ENCODE measurements at regions not wholly inside any gene's neighbourhood (a gene's known extent, or its start where the extent isn't known, plus 50 kb on each side); places are given as distances from the start of the nearest gene placed in this dataset.

DNA sequence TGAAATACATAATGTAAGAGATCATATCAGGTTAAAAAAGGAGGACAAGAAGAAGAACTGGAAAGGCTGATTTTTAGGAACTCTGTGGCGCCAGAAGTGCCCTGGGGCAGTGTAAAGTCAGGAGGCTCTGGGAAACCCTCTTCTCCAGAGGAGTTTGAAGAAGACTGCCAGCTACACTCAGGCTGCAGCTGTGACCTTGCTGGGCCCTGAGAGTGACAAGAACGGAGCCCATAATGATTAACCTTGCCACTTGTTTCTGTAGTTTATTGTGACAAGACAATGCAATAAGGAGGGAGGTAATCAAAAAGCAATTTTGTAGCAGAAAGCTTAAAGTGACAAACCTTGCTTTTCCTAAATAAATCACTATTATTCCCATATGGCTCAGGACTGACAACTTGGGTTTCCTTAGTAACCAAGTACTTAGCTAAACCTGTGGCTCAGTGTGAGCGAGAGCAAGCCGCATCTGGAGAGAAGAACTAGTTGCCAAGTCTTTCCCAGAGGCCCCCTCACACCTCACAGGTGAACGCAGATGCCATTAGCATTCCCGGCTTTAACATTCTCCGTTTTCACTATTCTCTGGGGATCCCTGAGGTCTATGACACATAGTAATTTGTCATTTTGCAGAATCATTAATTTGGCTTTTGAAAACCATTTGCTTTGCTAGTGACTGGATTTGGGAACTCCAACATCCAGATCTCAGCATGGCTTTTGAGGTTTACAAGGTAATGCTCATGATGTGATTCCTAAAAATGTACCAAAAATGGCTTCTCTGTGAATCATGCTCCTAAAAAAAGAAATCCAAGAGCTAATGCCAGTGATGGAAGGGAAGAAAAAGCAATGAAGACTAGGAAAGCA lies 115.9 kb downstream of the OMA1 start:
- Histone ChIP-seq H3K9me3 (no peaks in the 10 kb centered on the region), H4K20me1 (ENCODE audit: insufficient read depth) (no peaks in the 10 kb centered on the region), H3K36me3 (replicated peaks in 1 of 2; ENCODE audit: control insufficient read depth in 1 of 2, insufficient read depth in 2 of 2, low read length in 1 of 2) (no peaks in the 10 kb centered on the region), H2AFZ (ENCODE audit: low read depth) (no peak overlapping the region), H3K9ac (no peak overlapping the region), H3K4me1 (ENCODE audit: control insufficient read depth in 1 of 2, insufficient read depth in 2 of 2, low read depth in 1 of 2, low read length in 1 of 2) (peaks cover 8 to 23% of the 10 kb centered on the region in 2 experiments; a peak in 3 of 4 replicates), H3F3A (replicated peaks; ENCODE audit: insufficient read depth) (peaks cover 7% of the 10 kb centered on the region), H3K4me2 (no peak overlapping the region), H3K27ac (ENCODE audit: low read depth in 2 of 2, low read length in 1 of 2) (no peak overlapping the region), H3K79me2 (ENCODE audit: insufficient read depth) (no peaks in the 10 kb centered on the region), H3K27me3 (ENCODE audit: insufficient read depth) (no peaks in the 10 kb centered on the region), H3K4me3 (ENCODE audit: low read depth in 2 of 2, low read length in 1 of 2) (no peak overlapping the region), H3K9me2 (no peaks in the 10 kb centered on the region)
- CTCF ChIA-PET, result no interaction called here
- TF ChIP-seq SIN3A (IDR thresholded peaks at IDR 0.05; ENCODE audit: borderline replicate concordance, low read depth, low read length) (no peak), CHD2 (IDR thresholded peaks at IDR 0.05; ENCODE audit: low read length, partially characterized antibody) (no peak), JUND (IDR thresholded peaks at IDR 0.05) (no peak), RAD21 (IDR thresholded peaks at IDR 0.05; ENCODE audit: low read length) (no peak), FOXM1 (IDR thresholded peaks at IDR 0.05; ENCODE audit: low read depth) (no peak), ELF1 (IDR thresholded peaks at IDR 0.05) (no peak)
- TF ChIP-seq, protein P1, sequence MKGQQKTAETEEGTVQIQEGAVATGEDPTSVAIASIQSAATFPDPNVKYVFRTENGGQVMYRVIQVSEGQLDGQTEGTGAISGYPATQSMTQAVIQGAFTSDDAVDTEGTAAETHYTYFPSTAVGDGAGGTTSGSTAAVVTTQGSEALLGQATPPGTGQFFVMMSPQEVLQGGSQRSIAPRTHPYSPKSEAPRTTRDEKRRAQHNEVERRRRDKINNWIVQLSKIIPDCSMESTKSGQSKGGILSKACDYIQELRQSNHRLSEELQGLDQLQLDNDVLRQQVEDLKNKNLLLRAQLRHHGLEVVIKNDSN (IDR thresholded peaks at IDR 0.05; ENCODE audit: borderline replicate concordance, low read depth), result no peak
- TF ChIP-seq, protein P2, sequence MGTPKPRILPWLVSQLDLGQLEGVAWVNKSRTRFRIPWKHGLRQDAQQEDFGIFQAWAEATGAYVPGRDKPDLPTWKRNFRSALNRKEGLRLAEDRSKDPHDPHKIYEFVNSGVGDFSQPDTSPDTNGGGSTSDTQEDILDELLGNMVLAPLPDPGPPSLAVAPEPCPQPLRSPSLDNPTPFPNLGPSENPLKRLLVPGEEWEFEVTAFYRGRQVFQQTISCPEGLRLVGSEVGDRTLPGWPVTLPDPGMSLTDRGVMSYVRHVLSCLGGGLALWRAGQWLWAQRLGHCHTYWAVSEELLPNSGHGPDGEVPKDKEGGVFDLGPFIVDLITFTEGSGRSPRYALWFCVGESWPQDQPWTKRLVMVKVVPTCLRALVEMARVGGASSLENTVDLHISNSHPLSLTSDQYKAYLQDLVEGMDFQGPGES (IDR thresholded peaks at IDR 0.05; ENCODE audit: low read depth, low read length), result no peak
- POLR2A ChIA-PET, result no interaction called here
- WGBS (ENCODE audit: low lambda C conversion rate), result 80% methylated on average over 7 of the region's 7 CpGs
- no peak for DNase-seq

DNA sequence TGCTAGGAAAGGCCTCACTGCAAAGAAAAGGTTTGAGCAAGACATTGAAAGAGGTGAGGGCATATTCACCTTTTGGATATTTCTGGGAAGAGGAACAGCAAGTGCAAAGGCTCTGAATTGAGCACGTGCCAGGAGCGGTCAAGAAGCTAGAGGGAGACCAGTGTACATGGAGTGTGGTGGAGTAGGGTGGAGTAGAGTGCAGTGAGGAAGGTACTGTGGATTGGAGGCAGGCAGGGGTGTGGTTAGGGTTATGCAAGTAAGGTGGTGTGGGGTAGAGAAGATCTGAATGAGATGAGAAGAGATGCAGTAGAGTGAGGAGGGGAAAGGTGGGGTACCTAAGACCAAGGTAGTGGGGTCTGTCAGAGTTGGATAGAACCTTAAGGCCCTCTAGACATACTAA lies 119.6 kb downstream of the OMA1 start:
- ChIA-PET CTCF (no interaction called here), POLR2A (no interaction called here)
- Histone ChIP-seq H3K27me3 (ENCODE audit: insufficient read depth) (no peaks in the 10 kb centered on the region), H2AFZ (ENCODE audit: low read depth) (no peak overlapping the region), H3K79me2 (ENCODE audit: insufficient read depth) (no peaks in the 10 kb centered on the region), H4K20me1 (ENCODE audit: insufficient read depth) (no peaks in the 10 kb centered on the region), H3K4me2 (no peak overlapping the region), H3K9me3 (no peaks in the 10 kb centered on the region), H3K27ac (ENCODE audit: low read depth in 2 of 2, low read length in 1 of 2) (no peak overlapping the region), H3F3A (replicated peaks; ENCODE audit: insufficient read depth) (peaks cover 3% of the 10 kb centered on the region), H3K4me3 (ENCODE audit: low read depth in 2 of 2, low read length in 1 of 2) (no peak overlapping the region), H3K36me3 (replicated peaks in 1 of 2; ENCODE audit: control insufficient read depth in 1 of 2, insufficient read depth in 2 of 2, low read length in 1 of 2) (no peaks in the 10 kb centered on the region), H3K4me1 (ENCODE audit: control insufficient read depth in 1 of 2, insufficient read depth in 2 of 2, low read depth in 1 of 2, low read length in 1 of 2) (no peaks in the 10 kb centered on the region; a peak in 2 of 4 replicates), H3K9ac (no peak overlapping the region), H3K9me2 (no peaks in the 10 kb centered on the region)
- WGBS (ENCODE audit: low lambda C conversion rate), result 80% methylated on average over 2 of the region's 2 CpGs
- no peak for DNase-seq
- TF ChIP-seq, protein P3, sequence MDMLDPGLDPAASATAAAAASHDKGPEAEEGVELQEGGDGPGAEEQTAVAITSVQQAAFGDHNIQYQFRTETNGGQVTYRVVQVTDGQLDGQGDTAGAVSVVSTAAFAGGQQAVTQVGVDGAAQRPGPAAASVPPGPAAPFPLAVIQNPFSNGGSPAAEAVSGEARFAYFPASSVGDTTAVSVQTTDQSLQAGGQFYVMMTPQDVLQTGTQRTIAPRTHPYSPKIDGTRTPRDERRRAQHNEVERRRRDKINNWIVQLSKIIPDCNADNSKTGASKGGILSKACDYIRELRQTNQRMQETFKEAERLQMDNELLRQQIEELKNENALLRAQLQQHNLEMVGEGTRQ (IDR thresholded peaks at IDR 0.05; ENCODE audit: borderline replicate concordance, low read depth, low read length), result no peak
- TF ChIP-seq POLR2AphosphoS5 (IDR thresholded peaks at IDR 0.05; ENCODE audit: low read depth, low read length), result no peak
- TF ChIP-seq, protein P2 (IDR thresholded peaks at IDR 0.05; ENCODE audit: low read depth, low read length), result no peak
- no peak for TF ChIP-seq CHD2 (IDR thresholded peaks at IDR 0.05; ENCODE audit: low read length, partially characterized antibody)
- TF ChIP-seq GATA2 (CRISPR knock-in tag; IDR thresholded peaks at IDR 0.05), result no peak
- no peak for TF ChIP-seq GABPA (IDR thresholded peaks at IDR 0.05; ENCODE audit: low read depth)
- no peak for TF ChIP-seq NFIC (IDR thresholded peaks at IDR 0.05; ENCODE audit: borderline replicate concordance)
- no peak for TF ChIP-seq JUND (IDR thresholded peaks at IDR 0.05)
- no peak for TF ChIP-seq RAD21 (IDR thresholded peaks at IDR 0.05; ENCODE audit: low read length)
- TF ChIP-seq, protein P4, sequence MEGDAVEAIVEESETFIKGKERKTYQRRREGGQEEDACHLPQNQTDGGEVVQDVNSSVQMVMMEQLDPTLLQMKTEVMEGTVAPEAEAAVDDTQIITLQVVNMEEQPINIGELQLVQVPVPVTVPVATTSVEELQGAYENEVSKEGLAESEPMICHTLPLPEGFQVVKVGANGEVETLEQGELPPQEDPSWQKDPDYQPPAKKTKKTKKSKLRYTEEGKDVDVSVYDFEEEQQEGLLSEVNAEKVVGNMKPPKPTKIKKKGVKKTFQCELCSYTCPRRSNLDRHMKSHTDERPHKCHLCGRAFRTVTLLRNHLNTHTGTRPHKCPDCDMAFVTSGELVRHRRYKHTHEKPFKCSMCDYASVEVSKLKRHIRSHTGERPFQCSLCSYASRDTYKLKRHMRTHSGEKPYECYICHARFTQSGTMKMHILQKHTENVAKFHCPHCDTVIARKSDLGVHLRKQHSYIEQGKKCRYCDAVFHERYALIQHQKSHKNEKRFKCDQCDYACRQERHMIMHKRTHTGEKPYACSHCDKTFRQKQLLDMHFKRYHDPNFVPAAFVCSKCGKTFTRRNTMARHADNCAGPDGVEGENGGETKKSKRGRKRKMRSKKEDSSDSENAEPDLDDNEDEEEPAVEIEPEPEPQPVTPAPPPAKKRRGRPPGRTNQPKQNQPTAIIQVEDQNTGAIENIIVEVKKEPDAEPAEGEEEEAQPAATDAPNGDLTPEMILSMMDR (IDR thresholded peaks at IDR 0.05), result no peak
- TF ChIP-seq TAF1 (IDR thresholded peaks at IDR 0.05; ENCODE audit: borderline replicate concordance, low read depth, low read length), result no peak
- TF ChIP-seq, protein P5, sequence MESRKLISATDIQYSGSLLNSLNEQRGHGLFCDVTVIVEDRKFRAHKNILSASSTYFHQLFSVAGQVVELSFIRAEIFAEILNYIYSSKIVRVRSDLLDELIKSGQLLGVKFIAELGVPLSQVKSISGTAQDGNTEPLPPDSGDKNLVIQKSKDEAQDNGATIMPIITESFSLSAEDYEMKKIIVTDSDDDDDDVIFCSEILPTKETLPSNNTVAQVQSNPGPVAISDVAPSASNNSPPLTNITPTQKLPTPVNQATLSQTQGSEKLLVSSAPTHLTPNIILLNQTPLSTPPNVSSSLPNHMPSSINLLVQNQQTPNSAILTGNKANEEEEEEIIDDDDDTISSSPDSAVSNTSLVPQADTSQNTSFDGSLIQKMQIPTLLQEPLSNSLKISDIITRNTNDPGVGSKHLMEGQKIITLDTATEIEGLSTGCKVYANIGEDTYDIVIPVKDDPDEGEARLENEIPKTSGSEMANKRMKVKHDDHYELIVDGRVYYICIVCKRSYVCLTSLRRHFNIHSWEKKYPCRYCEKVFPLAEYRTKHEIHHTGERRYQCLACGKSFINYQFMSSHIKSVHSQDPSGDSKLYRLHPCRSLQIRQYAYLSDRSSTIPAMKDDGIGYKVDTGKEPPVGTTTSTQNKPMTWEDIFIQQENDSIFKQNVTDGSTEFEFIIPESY (IDR thresholded peaks at IDR 0.05; ENCODE audit: borderline replicate concordance, low read depth), result no peak

Data from SK-N-SH (cell line).